ENCODE measurements at regions not wholly inside any gene's neighbourhood (a gene's known extent, or its start where the extent isn't known, plus 50 kb on each side); places are given as distances from the start of the nearest gene placed in this dataset.

- TF ChIP-seq CTCF (IDR thresholded peaks at IDR 0.05; ENCODE audit: control extremely low read depth, extremely low read depth), result no peak
- no peak overlapping the region for H3K9ac ChIP-seq (ENCODE audit: insufficient read depth in 1 of 2, low read length in 2 of 2)
- DNase-seq, result no peak
- H3K4me3 ChIP-seq, result no peak overlapping the region
- H3K36me3 ChIP-seq (ENCODE audit: control insufficient read depth in 4 of 4, insufficient read depth in 4 of 4, low read length in 4 of 4), result no peaks in the 10 kb centered on the region
- H3K4me1 ChIP-seq (ENCODE audit: control insufficient read depth in 5 of 5, insufficient read depth in 5 of 5, low read length in 5 of 5), result no peaks in the 10 kb centered on the region
- no peaks in the 10 kb centered on the region for H3K27me3 ChIP-seq (ENCODE audit: control insufficient read depth in 3 of 3, insufficient read depth in 3 of 3, low read length in 2 of 3)
- no peak for ATAC-seq (ENCODE audit: insufficient read depth, low FRiP score)
- H3K27ac ChIP-seq (ENCODE audit: low read depth in 1 of 2, low read length in 1 of 2), result no peak overlapping the region
- 93 to 94% methylated on average over 4 of the region's 4 CpGs for WGBS, 2 donors
- no peaks in the 10 kb centered on the region for H3K9me3 ChIP-seq (ENCODE audit: control insufficient read depth in 4 of 4, insufficient read depth in 3 of 4, low read length in 3 of 4)
Measured at GRCh38 chr11:34566736-34567135, 53.1 kb upstream of the ELF5 start.

GRCh38 chr11:34567733-34568132, 53.2 kb upstream of the EHF start:
- Histone ChIP-seq H3K36me3 (ENCODE audit: control insufficient read depth in 4 of 4, insufficient read depth in 4 of 4, low read length in 4 of 4) (no peaks in the 10 kb centered on the region), H3K27ac (ENCODE audit: low read depth in 1 of 2, low read length in 1 of 2) (no peak overlapping the region), H3K4me3 (no peak overlapping the region), H3K27me3 (ENCODE audit: control insufficient read depth in 3 of 3, insufficient read depth in 3 of 3, low read length in 2 of 3) (no peaks in the 10 kb centered on the region), H3K9ac (ENCODE audit: insufficient read depth in 1 of 2, low read length in 2 of 2) (no peak overlapping the region), H3K9me3 (ENCODE audit: control insufficient read depth in 4 of 4, insufficient read depth in 3 of 4, low read length in 3 of 4) (no peaks in the 10 kb centered on the region), H3K4me1 (ENCODE audit: control insufficient read depth in 5 of 5, insufficient read depth in 5 of 5, low read length in 5 of 5) (no peaks in the 10 kb centered on the region)
- TF ChIP-seq CTCF (IDR thresholded peaks at IDR 0.05; ENCODE audit: control extremely low read depth, extremely low read depth), result no peak
- 86 to 90% methylated on average over 4 of the region's 4 CpGs for WGBS, 2 donors
- DNase-seq (no peak), ATAC-seq (ENCODE audit: insufficient read depth, low FRiP score) (no peak)

DNA sequence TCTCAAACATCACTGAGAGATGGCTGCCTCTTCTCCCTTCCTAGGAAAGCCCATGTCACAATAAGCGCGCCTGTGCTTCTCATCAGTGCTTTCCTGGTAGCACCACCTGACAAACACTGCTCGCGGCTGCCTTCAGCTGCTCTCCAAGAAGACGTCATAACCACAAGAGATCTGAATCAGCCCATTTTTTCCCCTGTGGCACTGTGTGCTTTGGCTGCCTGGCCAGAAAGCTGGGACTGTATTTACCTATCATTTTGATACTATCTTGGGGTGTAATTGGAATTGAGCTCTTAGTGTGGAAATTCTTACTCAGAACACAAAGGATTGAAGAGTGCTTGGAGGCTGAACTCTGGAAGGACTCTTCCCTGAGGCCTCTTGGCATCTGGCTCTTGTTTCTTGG, 50.3 kb upstream of the EHF start:
- DNase-seq, result no peak
- Histone ChIP-seq H3K27me3 (ENCODE audit: control insufficient read depth in 3 of 3, insufficient read depth in 3 of 3, low read length in 2 of 3) (peaks cover 0 to 3% (median 0%) of the 10 kb centered on the region in 3 donors), H3K9ac (ENCODE audit: insufficient read depth in 1 of 2, low read length in 2 of 2) (no peak overlapping the region), H3K4me3 (peak overlapping the region; percentile 15), H3K4me1 (ENCODE audit: control insufficient read depth in 5 of 5, insufficient read depth in 5 of 5, low read length in 5 of 5) (no peaks in the 10 kb centered on the region), H3K9me3 (ENCODE audit: control insufficient read depth in 4 of 4, insufficient read depth in 3 of 4, low read length in 3 of 4) (no peaks in the 10 kb centered on the region), H3K36me3 (ENCODE audit: control insufficient read depth in 4 of 4, insufficient read depth in 4 of 4, low read length in 4 of 4) (no peaks in the 10 kb centered on the region), H3K27ac (ENCODE audit: low read depth in 1 of 2, low read length in 1 of 2) (no peak overlapping the region)
- TF ChIP-seq CTCF (IDR thresholded peaks at IDR 0.05; ENCODE audit: control extremely low read depth, extremely low read depth), result no peak
- WGBS, 2 donors, result 76% methylated on average over 5 of the region's 5 CpGs
- ATAC-seq (ENCODE audit: insufficient read depth, low FRiP score), result no peak
